ENCODE measurements at regions not wholly inside any gene's neighbourhood (a gene's known extent, or its start where the extent isn't known, plus 50 kb on each side); places are given as distances from the start of the nearest gene placed in this dataset.

DNA sequence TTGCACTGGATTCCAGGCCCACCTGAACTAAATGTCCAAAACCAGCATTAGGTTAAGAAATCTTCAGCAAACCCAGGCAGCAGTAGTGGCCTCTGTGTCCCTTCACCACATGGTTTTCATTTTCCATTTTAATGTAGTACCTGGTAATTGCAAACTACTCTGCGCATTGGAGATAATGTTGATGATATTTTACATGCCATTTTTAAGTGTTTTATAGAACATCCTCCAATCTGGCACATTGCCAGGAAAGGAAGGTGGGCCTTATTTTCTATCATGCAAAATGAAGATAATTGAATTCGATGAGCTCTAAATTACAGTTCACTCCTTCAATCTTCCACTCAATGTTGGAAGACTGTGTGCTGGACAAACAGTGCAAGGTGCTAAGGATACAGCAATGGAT lies 89.5 kb downstream of the ZC3H11B start:
- DNase-seq (ENCODE audit: low read depth in 2 of 2) = no peak

DNA sequence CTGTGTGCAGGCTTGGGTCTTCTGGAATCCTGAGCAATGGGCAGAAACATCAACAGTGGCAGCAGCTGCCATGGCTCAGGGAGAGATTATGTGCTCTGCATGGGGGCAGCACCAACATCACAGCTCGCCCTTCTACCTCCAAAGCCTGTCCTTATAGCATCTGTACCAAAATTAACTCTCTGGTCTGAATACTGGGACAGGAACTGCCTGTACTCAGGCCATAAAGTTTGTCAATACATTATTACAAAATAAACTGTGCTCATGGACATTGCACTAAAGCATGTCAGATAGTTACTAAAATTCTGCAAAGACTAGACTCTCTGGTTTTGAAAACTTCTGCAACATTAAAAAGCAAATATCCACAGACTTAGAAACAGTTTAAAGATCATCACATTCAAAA lies 91.6 kb downstream of the ZC3H11B start:
- no peak for DNase-seq (ENCODE audit: low read depth in 2 of 2)

DNA sequence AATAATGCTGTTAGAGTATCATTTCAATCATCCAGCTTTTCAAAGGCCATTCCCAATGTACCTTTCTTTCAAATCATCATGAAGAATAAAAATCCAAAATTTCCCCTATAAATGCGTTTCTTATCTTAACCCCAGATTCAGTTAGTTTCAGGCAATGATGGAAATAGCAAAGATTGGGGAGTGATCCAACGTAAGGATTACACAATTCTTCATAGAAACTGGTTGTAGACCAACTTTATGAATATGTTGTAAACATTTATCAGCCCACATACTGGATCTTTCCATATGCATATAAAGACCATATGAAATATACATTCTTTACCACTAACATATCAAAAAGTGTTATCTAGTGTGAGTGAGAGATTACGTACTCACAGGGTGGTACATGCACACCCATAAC lies 92.7 kb downstream of the ZC3H11B start:
- no peak for DNase-seq (ENCODE audit: low read depth in 2 of 2)

DNA sequence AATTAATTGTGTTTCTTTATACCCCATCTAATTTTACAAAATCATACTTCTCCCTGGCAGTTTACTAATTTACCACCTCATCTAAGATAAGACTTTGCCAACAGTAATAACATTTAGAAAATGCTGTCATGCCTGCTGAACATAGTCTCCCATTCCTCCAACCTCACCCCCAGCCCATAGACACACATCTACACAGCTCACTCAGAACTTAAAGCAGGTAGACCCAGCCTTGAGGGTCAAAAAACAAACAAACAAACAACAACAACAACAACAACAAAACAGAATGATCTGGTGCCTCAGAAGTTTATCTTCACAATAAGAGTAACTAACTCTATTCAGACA lies 94.0 kb downstream of the ZC3H11B start:
- no peak for DNase-seq (ENCODE audit: low read depth in 2 of 2)

DNA sequence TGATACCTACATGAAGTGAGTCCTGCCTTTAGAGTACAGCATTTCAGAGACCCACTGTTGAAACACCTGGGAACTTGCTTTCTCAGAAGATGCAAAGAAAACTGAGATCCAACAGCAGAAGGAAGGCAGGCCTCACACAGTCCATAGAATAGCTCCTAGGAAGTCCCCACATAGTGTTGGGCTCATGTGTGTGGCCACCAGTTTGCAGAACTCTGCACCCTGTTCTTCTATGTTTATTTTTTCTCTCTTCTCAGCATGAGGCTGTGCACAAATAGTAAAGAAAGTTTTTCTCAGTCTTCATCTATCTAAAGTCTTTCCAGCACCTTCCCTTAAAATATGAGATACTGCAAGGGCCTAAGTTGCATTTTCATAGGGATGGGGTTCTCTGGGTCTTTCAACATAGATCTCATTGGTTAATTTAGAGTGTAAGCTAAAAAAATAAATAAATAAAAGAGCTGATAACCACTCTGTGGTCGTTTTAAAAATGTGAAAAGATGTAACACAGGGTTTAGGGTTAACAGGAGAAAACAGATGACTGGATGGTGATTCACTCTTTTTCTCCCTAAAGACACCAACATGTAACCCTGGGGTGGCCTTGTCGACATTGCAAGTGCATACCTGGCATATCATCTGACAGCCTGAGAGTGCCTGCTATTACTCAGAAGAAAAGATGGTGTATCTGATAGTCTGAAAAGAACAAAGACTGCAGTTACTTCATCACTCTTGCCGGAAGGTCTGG lies 94.6 kb downstream of the ZC3H11B start:
- DNase-seq (ENCODE audit: low read depth in 2 of 2) = no peak

DNA sequence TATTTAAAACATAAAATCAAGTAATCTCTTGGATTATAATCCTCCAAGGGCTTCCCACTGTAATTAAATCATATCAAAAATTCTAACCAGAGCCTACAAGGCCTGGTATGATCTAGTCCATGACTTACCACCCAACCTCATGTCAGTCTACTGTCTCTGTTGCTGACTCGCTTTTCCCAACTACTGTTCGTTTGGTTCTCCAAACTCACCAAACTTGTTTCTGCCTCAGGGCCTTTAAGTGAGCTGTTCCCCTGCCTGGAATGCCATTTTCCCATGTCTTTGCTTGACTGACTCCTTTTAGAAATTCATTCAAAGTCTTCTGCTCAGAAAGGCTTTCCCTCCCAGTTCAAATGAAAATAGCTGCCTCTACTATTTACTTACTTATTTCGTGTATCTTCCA lies 95.9 kb downstream of the ZC3H11B start:
- DNase-seq (ENCODE audit: low read depth in 2 of 2) = no peak

DNA sequence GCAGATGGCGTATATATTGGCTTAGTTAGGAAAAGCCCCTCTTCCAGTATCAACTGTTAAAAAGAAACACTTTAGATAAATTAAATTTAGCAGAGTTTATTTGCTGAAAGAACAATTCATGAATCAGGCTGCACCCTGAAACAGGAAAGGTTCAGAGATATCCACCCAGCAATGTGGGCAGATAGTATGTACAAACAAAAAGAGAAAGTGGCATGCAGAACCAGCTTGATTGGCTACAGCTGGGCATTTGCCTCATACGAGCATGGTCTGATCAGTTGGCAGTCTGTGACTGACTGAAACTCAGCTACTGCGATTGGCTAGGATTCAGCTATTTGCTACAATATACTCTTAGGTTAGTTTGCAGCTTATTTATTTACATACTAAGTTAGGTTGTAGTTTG lies 98.2 kb downstream of the ZC3H11B start:
- DNase-seq (ENCODE audit: low read depth in 2 of 2) = no peak

DNA sequence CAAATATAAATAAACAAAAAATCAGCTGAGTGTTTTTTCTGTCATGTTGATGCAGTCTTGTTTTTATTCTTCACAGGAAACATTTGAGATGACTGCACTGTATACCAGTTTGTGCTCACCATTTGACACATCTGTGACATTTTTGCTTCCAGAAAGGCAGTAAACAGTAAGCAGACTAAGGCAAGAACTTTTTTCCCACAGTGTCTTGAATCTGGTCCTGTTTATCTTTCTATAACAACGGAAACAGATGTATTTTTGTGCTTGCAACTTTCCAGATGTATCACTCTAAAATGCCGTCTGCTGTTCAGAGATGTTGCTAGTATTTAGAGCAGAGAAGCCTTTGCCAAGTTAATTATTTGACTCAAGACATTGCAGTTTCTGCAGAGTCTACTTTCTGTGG lies 105.5 kb downstream of the ZC3H11B start:
- no peak for DNase-seq (ENCODE audit: low read depth in 2 of 2)

DNA sequence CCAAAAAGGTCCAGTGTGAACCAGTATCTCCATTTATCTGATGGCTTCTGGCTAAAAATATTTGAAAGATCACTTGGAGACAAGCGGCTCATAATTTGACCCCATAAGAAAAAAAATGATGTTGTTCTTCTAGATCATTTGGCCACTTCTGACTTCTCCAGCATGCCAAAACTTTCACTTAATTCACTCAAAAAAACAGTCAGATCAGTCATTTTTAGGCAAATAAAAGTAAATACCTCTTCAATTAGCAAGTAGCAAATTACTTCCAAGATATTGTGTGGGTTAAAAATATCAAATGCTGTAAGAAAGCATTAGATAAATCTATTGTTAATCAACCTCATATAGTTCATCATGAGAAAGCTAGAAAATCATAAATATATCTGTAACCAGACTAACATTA lies 106.0 kb downstream of the ZC3H11B start:
- no peak for DNase-seq (ENCODE audit: low read depth in 2 of 2)

DNA sequence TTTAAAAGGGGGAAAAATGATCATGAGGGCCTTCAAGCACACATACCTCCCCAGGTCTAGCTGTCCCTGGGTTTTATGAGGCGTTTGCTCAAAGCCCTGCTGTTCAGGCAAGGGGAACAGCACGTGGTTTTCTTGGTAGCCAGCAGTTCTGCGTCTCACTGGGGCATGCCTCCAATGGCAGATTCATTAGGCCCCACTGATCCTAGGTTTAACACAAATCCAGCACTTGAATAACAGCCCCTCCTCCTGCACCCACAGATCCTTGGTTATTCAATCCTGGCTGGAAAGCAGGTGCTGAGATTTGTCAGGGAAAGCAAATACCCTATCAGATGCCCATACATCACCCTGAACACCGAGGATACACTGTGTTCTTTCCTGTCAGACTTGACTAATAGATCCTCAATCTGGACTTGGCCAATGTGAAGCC lies 106.4 kb downstream of the ZC3H11B start:
- no peak for DNase-seq (ENCODE audit: low read depth in 2 of 2)

DNA sequence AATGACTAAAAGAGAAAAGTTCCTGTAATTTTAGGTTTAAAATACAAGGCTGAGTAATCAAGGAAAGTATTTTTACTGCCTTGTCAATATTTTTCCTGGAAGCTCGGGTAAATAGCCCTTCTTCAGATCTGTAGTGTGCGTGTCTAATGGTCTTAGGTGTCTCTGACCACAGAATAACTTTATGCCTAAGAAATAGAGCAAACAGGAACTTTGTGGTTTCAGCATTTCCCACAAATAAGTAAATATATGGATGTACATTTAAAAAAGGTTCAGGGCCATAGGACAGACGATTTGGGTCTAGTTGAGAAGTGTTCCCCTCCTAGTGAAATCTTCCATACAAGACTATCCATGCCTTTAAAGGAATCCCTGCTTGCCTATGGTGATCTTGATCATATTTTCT lies 107.0 kb downstream of the ZC3H11B start:
- DNase-seq (ENCODE audit: low read depth in 2 of 2) = no peak

DNA sequence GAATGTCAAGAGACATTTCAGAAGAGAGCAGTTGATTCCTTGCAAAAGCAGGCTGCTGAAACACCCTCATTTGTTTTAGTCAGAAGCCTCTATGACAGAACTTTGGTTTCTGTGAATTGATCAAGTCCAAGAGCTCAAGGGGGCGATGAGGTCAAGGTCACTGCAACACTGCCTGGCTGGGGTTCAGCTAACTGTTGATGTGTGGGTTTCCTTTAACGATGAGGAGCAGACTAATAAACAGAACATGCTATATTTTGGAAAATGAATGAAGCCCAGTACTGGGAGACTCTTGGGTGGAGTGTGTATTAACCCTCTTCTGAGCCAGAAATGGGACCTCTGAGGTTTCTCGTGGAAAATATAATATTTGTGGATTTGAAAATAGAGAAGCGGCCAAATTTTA lies 109.3 kb downstream of the ZC3H11B start:
- DNase-seq (ENCODE audit: low read depth in 2 of 2) = no peak

DNA sequence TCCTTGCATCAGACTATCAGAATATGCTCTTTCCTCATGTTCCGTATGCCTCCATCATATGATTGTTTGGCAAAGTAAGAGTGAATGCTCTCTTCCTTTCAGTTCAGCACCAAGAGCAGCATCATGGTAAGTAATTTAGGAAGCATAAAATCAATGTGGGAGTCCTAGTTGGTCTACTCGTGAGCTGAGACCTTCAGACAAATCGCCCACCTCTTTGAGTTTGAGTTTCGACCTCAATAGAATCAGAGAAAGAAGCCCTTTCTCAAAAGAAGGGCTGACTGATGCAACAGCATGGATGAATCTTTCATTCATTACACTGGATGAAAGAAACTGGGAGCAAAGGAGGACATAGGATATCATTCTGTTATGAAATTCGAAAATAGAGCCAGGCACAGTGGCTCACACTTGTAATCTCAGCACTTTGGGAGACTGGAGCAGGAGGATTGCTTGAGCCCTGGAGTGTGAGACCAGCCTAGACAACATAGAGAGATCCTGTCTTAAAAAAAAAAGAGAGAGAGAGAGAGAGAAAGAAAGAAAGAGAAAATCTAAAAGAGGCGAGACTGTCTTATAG lies 112.5 kb downstream of the ZC3H11B start:
- no peak for DNase-seq (ENCODE audit: low read depth in 2 of 2)

DNA sequence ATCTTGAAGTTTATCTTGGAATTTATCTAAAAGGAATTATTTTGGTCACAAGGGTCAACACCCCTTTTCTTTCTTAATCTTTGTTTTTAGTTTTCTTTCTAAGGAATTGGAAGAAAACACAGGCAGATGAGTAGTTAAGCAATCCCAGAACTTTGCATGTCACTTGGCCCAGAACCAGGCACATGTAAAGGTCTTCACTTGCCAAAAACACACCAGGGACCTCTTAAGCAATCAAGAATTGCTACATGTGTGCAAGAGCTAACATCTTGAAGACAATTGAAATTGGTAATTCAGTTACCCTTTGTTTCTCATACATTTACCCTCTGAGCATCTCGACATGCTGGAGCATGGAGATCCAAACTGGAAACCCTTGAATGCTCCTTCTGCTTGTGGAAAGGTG lies 114.2 kb downstream of the ZC3H11B start:
- no peak for DNase-seq (ENCODE audit: low read depth in 2 of 2)

DNA sequence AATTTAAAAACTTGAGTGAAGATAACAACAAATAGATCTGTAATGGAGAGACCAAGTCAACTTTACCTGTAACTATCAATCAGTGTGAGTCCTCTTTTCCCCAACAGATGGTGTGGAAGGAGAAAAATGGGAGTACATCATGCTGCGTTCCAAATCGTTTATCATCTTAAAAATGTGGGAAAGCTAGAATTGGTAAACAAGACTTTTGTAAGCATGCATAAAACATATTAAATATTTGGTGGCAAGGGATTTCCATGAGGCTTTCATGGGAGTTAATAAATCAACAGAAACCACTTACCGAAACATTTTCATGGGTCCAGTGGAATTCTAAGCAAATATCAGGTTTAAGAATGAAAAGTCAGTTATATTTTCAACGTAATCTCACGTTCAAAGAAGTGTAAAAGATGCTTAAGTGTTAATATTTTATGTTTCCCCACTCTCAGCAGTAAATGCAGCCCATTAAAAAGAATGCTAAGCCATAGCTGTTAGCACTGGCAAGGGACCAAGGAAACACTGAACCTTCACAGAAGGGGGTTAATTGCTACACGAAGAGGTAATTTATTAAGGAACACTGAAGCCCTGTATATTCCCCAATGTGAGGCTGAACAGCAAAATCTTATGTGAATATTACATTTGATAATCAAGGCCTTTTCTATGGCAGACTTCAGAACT lies 117.0 kb downstream of the ZC3H11B start:
- DNase-seq (ENCODE audit: low read depth in 2 of 2) = no peak

DNA sequence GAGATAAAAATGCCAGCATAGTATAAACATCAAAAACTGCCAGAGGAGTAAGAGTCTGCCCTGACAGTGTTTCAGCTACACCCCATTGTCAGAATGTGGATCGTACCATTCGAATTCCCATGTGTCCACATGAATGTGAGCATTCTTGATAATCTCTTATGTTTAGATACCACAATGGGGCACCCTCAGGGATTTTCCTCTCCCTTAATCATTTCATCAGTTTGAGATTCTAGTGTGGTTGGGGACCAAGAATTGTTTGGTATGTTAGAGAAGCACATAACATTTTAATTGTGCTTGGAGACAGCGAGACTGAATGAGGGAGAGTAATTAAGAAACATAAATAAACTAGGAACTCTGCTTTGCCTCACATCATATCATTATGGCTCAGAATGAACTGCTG lies 120.2 kb downstream of the ZC3H11B start:
- no peak for DNase-seq (ENCODE audit: low read depth in 2 of 2)

DNA sequence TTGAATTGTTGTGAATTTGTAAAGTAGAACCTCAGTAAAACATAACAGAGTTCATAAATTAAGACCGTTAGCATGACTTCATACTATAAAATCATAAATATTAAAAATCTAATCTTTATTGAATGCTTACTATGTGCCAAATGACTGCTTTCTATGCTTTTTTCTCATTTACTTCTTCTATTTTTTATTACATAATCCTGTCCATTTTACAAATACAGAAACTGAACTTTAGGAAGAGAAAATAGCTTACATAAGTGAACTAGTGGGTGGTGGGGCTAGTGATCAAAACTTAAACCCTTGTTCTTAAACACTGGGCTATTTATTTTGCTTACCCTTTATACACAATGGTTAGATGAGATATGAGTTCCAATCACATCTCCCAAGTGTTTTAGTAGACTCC lies 122.3 kb downstream of the ZC3H11B start:
- no peak for DNase-seq (ENCODE audit: low read depth in 2 of 2)

DNA sequence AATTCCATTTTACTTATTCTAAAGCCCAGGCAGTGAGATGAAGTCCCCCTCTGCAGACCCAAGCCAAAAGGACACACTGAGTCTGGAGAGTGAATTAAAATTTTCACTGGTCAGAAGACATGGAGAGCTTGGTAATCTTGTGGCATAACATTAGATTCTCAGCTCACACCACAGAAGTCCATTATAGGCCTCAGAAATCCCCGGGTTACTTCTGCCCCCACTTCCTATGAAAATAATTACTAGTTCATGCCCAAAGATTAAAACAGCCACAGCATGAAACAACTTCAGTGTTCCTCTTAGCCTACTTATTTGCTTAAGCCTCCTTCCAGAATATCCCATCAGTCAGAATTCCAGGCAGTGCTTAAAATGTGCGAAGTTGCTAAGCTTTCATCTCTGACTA lies 123.3 kb downstream of the ZC3H11B start:
- DNase-seq (ENCODE audit: low read depth in 2 of 2) = no peak

DNA sequence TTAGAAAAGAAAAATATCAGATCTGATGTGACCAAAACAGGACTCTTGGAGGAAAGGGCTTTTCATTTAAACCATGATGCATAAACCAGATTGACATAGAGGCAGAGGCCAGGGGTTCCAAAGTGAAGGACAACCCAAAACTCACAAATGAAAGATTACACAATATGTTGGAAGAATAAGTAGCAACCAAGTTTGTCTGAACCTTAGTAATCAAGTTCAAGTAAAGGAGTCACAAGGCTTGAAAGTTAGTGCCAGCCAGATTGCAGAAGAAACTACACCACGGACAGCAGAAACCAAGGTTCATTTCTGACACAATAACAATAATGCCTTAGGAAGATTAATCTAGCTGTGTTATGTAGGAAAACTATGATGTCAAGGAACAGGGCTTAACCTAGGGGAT lies 124.6 kb downstream of the ZC3H11B start:
- no peak for DNase-seq (ENCODE audit: low read depth in 2 of 2)

DNA sequence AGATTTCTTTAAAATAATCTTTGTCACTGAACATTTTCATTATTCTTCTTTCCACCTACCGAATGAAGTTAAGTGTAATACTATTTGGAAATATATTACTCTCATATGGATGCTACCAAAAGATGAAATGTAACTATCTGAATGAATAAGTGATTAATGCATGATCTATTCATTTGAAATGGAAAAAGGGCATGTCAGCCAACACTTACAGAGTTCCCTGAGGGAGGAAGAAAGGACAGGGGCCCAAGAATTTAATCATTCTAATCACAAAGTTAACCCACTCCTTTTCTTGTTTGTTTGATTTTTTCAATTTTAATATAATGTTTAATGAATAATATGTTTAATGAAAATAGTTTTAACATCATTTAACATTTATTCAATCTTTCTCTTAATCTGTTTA lies 129.4 kb downstream of the ZC3H11B start:
- DNase-seq (ENCODE audit: low read depth in 2 of 2) = no peak

DNA sequence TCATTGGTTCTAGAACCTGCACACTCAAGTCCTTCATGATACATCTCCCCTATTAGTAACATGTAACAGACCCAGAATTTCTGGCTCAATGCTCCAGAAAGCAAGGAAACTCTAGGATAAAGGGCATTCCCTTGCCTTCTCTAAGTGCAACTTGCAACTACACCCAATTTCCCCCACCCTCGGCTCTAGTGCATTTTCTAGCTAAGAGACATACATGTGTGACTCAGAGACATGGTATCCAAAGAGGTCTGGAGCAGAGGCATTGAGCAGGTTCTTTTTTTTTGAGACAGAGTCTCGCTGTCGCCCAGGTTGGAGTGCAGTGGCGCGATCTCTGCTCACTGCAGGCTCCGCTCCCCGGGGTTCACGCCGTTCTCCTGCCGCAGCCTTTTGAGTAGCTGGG lies 132.9 kb downstream of the ZC3H11B start:
- no peak for DNase-seq (ENCODE audit: low read depth in 2 of 2)

DNA sequence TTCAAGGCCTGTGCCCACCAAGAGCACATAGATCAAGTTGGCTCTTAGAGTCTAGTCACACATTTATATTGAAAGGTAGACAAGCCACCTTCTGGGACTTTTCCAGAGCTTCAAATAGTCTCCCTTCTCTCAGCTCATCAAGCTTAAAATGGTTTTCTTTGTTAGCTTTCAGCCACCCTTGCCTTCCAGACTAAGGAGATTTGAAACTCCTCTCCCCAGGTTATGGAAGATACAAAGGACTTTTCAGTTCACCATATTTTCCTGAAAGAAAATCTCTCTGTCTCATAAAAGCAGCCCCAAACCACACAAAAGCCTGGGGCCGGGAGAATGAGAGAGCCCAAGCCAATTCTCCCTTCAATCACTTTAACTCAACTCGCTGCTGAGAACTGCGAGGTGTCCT lies 134.1 kb downstream of the ZC3H11B start:
- no peak for DNase-seq (ENCODE audit: low read depth in 2 of 2)

DNA sequence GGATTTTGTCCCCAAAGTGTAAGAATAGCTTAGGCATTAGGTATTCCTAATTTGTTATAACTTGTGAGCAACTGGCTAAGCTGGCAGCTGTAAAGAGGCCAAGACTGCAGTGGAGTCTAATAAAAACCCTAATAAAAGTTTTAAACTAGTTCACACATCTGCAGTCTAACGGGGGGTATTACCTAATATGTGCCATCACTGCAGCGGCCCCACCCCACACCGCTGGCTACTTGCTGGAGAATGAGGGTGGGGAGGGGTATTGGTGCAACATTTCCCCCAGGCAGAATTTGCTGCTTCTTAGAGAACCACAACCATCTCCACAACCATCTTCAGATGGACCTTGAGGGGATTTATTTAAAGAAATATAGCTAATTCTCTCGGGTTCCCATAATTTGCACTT lies 135.0 kb downstream of the ZC3H11B start:
- DNase-seq (ENCODE audit: low read depth in 2 of 2) = no peak

DNA sequence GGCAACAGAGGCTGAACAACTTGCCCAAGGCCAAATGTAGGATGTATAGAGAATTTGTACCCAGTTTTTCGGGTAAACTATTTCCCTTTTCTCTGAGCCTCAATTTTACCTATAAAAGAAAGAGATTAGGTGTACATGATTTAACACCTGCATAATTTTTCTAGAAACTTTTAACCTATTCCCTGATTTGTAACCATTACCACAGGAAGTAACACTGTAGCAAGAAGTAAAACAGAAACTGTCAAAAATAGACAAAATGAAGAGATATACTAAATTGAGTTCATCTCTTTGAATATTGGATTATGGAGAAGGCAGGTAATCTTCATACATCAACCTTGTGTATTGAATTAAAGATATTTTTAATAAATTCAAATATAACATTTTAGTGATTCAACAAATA lies 136.2 kb downstream of the ZC3H11B start:
- DNase-seq (ENCODE audit: low read depth in 2 of 2) = no peak
